ENCODE measurements at regions not wholly inside any gene's neighbourhood (a gene's known extent, or its start where the extent isn't known, plus 50 kb on each side); places are given as distances from the start of the nearest gene placed in this dataset.
A peak's percentile ranks its signal among the peaks of the same experiment; 100 is the strongest.

DNA sequence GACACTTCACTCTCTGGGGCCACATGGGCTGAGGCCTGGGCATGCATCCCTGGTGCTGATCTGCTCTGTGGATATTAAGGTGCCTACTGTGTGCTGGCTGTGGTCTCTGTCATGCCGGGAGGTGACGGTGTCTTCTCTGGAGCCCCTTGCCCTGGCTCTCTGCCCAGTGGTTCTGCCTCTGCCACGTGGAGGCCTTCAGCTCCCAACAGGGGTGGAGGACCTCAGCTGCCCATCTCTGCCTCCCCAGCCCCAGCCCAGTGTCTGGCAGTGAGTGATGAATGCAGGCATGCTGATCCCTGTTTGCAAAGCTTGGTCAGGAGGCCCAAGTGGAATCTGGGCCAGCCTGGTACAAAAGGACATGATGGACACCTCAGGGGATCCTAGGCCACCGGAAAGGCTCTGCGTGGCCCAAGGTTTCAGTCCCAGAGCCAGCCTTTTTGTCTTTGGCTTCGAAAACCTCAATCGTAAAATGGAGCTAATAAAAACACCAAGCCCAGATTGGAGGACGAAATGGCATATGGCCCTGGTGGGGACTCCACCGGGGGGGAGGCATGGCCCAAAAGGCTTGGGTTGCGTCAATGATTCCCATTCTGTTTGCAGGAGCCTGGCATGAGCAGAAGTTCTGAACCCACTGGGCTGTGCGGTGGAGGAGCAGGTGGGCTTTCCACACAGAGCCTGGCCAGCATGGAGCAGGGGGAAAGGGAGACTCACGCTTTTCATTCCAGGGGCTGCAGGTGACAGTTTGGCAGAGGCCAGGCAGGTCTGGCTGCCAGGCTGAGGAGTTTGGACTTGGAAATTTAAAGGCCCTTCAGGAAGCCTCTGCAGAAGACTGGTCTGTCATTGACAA lies 54.7 kb upstream of the KLF13 start:
- no peak overlapping the region for H3K4me3 ChIP-seq
- TF ChIP-seq EP300 (IDR thresholded peaks at IDR 0.05) (no peak), POLR2A (IDR thresholded peaks at IDR 0.05) (no peak), POLR2AphosphoS5 (IDR thresholded peaks at IDR 0.05) (no peak)
- TF ChIP-seq, protein P1, sequence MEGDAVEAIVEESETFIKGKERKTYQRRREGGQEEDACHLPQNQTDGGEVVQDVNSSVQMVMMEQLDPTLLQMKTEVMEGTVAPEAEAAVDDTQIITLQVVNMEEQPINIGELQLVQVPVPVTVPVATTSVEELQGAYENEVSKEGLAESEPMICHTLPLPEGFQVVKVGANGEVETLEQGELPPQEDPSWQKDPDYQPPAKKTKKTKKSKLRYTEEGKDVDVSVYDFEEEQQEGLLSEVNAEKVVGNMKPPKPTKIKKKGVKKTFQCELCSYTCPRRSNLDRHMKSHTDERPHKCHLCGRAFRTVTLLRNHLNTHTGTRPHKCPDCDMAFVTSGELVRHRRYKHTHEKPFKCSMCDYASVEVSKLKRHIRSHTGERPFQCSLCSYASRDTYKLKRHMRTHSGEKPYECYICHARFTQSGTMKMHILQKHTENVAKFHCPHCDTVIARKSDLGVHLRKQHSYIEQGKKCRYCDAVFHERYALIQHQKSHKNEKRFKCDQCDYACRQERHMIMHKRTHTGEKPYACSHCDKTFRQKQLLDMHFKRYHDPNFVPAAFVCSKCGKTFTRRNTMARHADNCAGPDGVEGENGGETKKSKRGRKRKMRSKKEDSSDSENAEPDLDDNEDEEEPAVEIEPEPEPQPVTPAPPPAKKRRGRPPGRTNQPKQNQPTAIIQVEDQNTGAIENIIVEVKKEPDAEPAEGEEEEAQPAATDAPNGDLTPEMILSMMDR (IDR thresholded peaks at IDR 0.05): no peak
- peaks cover 7% of the 10 kb centered on the region for H3K4me1 ChIP-seq
- 97% methylated on average over 11 of the region's 12 CpGs for WGBS
- H3K27me3 ChIP-seq: no peaks in the 10 kb centered on the region
- no peaks in the 10 kb centered on the region for H3K36me3 ChIP-seq
- H3K9me3 ChIP-seq: no peaks in the 10 kb centered on the region
- H3K27ac ChIP-seq: no peak overlapping the region
- peak; percentile 47 to 56 for DNase-seq (ENCODE audit: low spot score in 2 of 2)

DNA sequence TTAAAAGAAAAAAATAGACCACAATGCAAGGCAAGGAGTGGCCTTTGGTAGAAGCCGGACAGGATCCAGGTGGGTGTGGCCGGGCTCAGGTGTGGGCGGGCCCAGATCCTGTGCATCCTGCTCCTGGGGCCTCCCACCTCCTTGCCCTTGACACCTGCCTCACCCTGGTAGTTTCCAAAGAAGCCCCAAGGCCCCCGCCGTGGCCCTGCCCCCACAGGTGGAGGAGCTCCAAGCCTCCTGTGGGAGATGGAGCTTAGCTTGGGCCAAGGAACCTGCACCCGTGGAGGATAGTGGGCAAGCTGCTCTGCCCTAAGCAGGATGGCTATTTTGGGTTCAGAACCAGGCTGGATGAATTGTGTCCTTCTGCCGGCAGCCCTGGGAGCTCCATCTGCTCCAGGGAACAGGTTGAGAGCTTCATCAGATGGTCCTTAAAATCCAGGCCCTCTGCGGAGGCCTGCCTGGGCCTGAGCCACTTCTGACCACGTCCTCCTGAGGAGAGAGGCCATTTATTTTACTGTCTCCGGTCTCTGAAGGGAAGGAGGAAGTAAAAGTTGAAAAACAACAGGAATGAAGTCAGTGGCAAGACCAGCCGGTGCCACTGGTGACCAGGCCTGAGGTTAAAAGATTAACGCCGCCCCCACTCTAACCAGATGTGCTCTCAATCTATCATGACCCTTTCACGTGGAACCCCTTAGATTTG lies 53.9 kb upstream of the KLF13 start:
- H3K4me3 ChIP-seq: no peak overlapping the region
- WGBS: 72% methylated on average over 9 of the region's 14 CpGs
- H3K27me3 ChIP-seq: no peaks in the 10 kb centered on the region
- H3K9me3 ChIP-seq: no peaks in the 10 kb centered on the region
- DNase-seq (ENCODE audit: low spot score in 2 of 2): peak; percentile 62 to 73
- H3K27ac ChIP-seq: no peak overlapping the region
- TF ChIP-seq POLR2A (IDR thresholded peaks at IDR 0.05): no peak
- TF ChIP-seq POLR2AphosphoS5 (IDR thresholded peaks at IDR 0.05): no peak
- no peak for TF ChIP-seq EP300 (IDR thresholded peaks at IDR 0.05)
- TF ChIP-seq, protein P1 (IDR thresholded peaks at IDR 0.05): no peak
- H3K36me3 ChIP-seq: no peaks in the 10 kb centered on the region
- peaks cover 7% of the 10 kb centered on the region for H3K4me1 ChIP-seq

DNA sequence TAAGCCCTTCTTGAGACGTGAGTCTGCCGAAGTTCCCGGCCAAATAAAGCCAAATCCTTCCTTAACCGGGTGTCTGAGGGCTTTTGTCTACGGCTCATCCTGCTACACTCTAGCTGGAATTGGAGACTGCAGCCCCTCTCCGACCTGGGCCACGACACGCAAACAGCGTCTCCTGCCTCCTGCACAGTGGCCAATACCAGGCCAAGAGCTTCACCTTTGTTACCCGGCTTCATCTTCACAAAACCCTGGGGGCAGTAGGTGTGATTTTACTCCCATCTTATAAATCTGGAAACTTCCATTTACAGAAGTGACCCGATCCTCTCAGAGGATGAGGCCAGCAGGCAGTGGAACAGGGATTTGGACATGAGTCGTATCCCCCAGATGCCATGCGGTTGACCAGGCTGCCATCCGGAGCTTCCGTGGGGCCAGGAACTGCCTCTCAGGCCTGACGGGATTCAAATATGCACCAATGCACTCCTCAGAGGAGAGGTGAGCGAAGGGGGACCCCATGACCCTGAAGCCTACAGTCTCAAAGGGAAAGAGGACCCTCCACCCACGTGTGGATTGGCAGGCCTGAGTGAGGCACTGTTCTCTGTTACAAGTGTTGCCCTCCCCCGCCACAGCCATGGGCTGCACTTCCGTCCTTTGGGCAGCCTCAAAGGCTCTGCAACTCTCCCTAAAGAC lies 53.2 kb upstream of the KLF13 start:
- Histone ChIP-seq H3K36me3 (no peaks in the 10 kb centered on the region), H3K4me1 (peaks cover 3% of the 10 kb centered on the region), H3K27ac (no peak overlapping the region), H3K27me3 (no peaks in the 10 kb centered on the region), H3K4me3 (no peak overlapping the region), H3K9me3 (no peaks in the 10 kb centered on the region)
- peak; percentile 54 to 67 for DNase-seq (ENCODE audit: low spot score in 2 of 2)
- 94% methylated on average over 17 of the region's 20 CpGs for WGBS
- TF ChIP-seq EP300 (IDR thresholded peaks at IDR 0.05) (no peak), POLR2A (IDR thresholded peaks at IDR 0.05) (no peak), POLR2AphosphoS5 (IDR thresholded peaks at IDR 0.05) (no peak)
- TF ChIP-seq, protein P1 (IDR thresholded peaks at IDR 0.05): no peak

DNA sequence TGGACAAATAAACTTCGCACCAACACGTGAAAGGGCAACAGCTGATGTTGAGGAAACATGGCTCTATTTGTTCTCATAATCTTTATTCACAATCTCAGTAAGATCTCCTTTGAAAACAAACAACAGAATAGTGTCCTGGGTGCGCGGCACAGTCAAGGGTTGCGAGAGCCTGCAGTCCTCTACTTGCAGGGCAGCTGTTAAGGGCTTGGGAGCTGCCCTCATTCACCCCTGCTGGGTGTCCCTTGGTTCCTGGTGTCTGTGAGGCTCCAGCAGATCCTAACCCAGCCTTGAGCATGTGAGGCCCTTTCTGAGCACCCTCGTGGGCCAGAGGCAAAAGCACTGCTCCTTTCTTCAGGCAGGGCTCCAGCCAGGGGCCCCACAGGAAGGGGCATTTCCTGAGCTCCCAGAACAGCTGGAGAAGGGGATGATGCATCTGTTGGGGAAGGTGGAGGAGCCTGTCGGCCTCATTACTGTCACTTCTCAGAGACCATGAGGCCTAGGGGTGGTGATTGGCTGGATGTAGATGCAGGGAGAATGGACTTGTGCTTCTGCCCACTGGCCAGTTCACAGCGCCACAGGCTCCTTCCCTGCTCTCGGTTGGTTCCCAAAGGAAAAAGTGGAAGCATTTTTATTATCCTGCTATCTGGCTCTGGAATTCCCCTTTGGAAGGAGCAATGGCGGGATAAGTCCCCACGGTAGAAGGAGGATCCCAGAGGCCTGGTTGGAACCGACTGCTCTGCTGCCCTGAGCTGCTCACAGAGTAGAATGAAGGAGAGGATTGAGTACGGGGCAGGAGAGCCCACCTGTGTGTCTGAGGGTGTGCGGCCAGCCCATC lies 51.9 kb upstream of the KLF13 start:
- no peak overlapping the region for H3K27ac ChIP-seq
- WGBS: 90% methylated on average over 8 of the region's 14 CpGs

More for the DNA sequence above, 51.9 kb upstream of the KLF13 start:
- Histone ChIP-seq H3K9me3 (no peaks in the 10 kb centered on the region), H3K4me3 (no peak overlapping the region), H3K4me1 (peaks cover 14% of the 10 kb centered on the region), H3K36me3 (no peaks in the 10 kb centered on the region), H3K27me3 (no peaks in the 10 kb centered on the region)
- TF ChIP-seq, protein P1 (IDR thresholded peaks at IDR 0.05): no peak
- TF ChIP-seq POLR2AphosphoS5 (IDR thresholded peaks at IDR 0.05) (no peak), POLR2A (IDR thresholded peaks at IDR 0.05) (no peak), EP300 (IDR thresholded peaks at IDR 0.05) (no peak)
- peak; percentile 24 to 28 for DNase-seq (ENCODE audit: low spot score in 2 of 2)

Data from suprapubic skin (tissue), 4 donors.